Esophagus (tissue), 2 donors: ENCODE measurements at regions not wholly inside any gene's neighbourhood (a gene's known extent, or its start where the extent isn't known, plus 50 kb on each side); places are given as distances from the start of the nearest gene placed in this dataset.

Experiments
- H3K27ac ChIP-seq, 2 donors: one replicate each; pipeline ENCODE4 v1.5.1; 2013; ENCODE audit warnings: low read depth in 2 of 2, mild to moderate bottlenecking in 2 of 2, inconsistent platforms in 1 of 2, low read length in 1 of 2, moderate library complexity in 1 of 2
- H3K27me3 ChIP-seq, 2 donors: one replicate each; pipeline ENCODE4 v1.6.1; 2013; ENCODE audit warnings: low read length in 2 of 2, control low read depth in 1 of 2, mild to moderate bottlenecking in 1 of 2; ENCODE audit not compliant: insufficient read depth in 2 of 2, control insufficient read depth in 1 of 2
- H3K36me3 ChIP-seq, 2 donors: one replicate each; pipeline ENCODE4 v1.6.1; 2013; ENCODE audit warnings: low read length in 1 of 2; ENCODE audit not compliant: control insufficient read depth in 2 of 2, insufficient read depth in 2 of 2
- H3K4me1 ChIP-seq, 2 donors: one replicate each; pipeline ENCODE4 v1.6.1; 2013; ENCODE audit warnings: low read length in 1 of 2; ENCODE audit not compliant: control insufficient read depth in 2 of 2, insufficient read depth in 2 of 2
- H3K4me3 ChIP-seq, 2 donors: one replicate each; pipeline ENCODE4 v1.5.1; 2013; ENCODE audit warnings: low read length in 2 of 2, mild to moderate bottlenecking in 2 of 2, low read depth in 1 of 2, moderate library complexity in 1 of 2
- H3K9me3 ChIP-seq, 2 donors: one replicate each; pipeline ENCODE4 v1.6.1; 2013; ENCODE audit warnings: mild to moderate bottlenecking in 2 of 2, low read depth in 1 of 2, low read length in 1 of 2, moderate library complexity in 1 of 2; ENCODE audit not compliant: control insufficient read depth in 2 of 2, insufficient read depth in 1 of 2
- WGBS, 2 donors: extraction: QIAGEN DNeasy Blood & Tissue Kit; methylation state at CpG; one replicate each; pipeline ENCODE4 v1.1.7; 2013; 5-methylcytosine and 5-hydroxymethylcytosine counted together
- donor health status: healthy with polysubstance abuse.
- donor health status: Bipolar disorder and iron deficiency.

DNA sequence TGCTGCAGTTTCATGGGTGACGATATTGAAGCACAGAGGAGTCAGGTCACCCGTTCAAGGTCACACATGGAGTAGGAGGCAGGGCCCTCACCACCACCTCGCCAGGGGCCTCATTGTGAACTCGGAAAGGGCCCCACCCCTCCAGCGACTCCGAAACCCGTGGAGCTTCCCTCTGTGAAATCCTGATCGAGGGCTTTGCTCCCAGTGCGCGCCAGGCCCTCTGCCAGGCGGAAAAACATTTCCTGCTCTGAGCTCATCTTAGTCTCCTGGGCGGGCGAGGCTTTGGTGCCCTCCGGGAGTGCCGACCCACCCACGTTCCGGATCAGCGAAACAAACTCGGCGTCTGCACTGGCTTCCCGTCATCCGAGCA, 75.0 kb upstream of the FCN1 start:
- peaks cover 0 to 10% of the 10 kb centered on the region in 2 donors for H3K4me1 ChIP-seq
- no peaks in the 10 kb centered on the region for H3K27me3 ChIP-seq
- peaks cover 4 to 11% of the 10 kb centered on the region in 2 donors for H3K9me3 ChIP-seq
- WGBS, 2 donors = 39 to 56% methylated on average over 22 of the region's 22 CpGs
- no peaks in the 10 kb centered on the region for H3K36me3 ChIP-seq
- H3K4me3 ChIP-seq = no peak overlapping the region
- peak overlapping the region; percentile 29 to 47 for H3K27ac ChIP-seq

DNA sequence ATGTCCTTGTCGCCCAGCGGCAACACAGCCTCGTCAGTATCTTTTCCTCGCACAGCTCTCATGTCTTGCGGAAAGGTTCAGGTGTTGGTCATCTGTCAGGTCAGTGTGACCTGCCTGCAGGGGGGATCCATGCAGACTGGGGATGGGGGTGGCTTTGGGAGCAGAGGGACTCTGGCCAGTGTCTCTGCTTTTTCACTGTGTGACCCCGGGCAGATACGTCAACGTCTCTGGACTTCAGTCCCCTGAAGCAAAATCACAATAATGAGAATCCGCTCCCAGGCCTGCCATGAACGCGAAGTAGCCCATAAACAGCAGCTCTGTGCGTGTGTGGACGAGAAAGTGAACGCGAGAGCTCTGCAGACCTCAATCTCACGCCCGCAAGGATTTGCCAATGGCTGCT, 75.7 kb upstream of the FCN1 start:
- H3K4me3 ChIP-seq = no peak overlapping the region
- H3K27me3 ChIP-seq = no peaks in the 10 kb centered on the region
- peaks cover 0 to 10% of the 10 kb centered on the region in 2 donors for H3K4me1 ChIP-seq
- WGBS, 2 donors = 64 to 71% methylated on average over 17 of the region's 17 CpGs
- H3K9me3 ChIP-seq = peaks cover 0 to 14% of the 10 kb centered on the region in 2 donors
- H3K27ac ChIP-seq = no peak overlapping the region
- no peaks in the 10 kb centered on the region for H3K36me3 ChIP-seq

DNA sequence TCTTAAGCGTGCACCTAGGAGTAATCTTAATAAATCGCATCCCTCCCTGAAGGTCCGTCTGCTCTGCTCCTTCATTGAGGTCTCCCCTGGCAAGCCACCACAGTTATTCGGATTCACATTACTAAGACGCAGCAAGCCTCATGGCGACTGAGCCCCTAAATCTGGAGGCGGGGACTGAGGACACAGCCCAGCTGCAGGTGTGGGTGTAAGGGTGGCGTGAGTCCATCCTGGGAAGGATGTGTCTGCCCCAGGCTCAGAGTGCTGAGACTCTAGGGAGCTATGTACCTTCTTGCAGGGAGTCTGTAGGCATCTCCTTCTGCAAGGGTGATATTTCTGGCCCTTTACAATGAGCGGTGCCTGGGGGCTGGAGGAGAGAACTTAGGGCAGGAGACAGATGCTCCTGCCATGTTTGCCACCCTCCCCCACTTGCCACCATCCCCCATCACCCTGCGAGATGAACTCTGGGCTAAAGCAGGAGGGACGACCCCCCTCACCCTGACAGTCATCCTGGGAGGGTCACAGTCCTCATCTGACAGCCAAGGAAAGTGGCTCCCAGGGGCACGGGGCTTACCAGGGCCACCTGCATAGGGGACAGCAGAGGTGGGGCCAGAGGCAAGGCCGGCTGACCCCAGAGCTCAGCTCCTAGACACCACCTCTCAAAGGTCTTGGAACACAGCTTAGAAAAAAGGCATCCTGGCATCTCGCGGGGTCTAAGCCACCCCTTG, 76.4 kb upstream of the FCN1 start:
- Histone ChIP-seq H3K27ac (no peak overlapping the region), H3K36me3 (no peaks in the 10 kb centered on the region), H3K9me3 (peaks cover 0 to 13% of the 10 kb centered on the region in 2 donors), H3K27me3 (no peaks in the 10 kb centered on the region), H3K4me3 (no peak overlapping the region), H3K4me1 (peaks cover 0 to 10% of the 10 kb centered on the region in 2 donors)
- 78 to 82% methylated on average over 15 of the region's 15 CpGs for WGBS, 2 donors

DNA sequence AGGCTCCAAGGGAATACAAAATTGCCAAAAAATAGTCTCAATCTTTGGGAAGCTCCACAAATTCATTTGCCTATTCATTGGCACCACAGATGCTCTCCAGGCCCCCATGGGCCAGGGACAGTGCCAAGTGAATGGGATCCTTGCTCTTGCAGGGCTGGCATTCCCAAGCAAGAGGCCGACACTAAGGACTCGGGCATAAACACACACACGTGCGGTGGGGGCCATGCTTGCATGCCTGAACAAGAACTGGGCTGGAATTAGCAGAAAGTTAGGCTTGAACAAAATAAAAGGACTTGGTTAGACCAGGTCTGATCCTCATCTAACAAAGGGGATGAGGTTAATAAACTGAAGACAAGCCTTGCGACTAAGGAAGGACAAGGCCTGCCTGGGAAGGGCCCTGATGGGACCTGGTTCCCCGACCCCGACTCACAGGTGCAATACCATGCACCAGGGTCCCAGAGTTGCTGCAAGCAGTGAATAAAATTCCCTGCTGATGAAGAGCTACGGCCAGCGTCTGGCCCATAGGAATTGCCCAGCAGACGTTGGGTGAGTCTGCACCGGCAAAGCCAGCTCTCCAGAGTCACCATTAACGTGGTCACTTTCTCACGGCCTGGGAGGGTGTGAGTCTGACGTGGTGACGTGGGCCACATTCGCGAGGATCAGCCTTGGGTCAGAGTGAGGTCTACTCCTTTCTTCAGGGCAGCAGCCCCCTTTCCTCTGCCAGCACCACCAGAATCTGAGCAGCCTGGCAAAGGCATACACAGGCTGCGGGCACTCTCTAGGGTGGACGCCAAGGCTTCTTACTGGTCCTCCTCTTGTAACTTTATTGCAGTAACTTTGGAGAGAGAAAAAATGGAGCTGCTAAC, 77.4 kb upstream of the FCN1 start:
- no peaks in the 10 kb centered on the region for H3K27me3 ChIP-seq
- H3K36me3 ChIP-seq = no peaks in the 10 kb centered on the region
- no peak overlapping the region for H3K27ac ChIP-seq
- WGBS, 2 donors = 75 to 81% methylated on average over 19 of the region's 19 CpGs
- H3K9me3 ChIP-seq = peaks cover 0 to 17% of the 10 kb centered on the region in 2 donors
- peaks cover 0 to 10% of the 10 kb centered on the region in 2 donors for H3K4me1 ChIP-seq
- no peak overlapping the region for H3K4me3 ChIP-seq

DNA sequence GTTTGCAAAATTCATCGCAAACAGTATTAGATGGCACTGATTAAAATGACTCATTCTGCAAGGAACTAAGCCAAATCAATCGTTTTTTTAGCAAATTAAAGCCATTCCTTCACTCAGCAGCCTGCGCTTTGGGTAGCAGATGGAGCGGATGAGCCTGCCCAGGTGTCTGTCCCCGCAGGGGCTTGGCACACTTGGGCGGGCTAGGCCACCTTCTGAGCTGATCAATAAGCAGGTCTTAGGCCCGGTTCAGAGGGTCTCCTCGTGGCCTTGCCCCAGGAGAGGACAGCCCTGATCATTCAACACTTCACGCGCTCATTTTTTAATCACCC, 78.0 kb upstream of the FCN1 start:
- Histone ChIP-seq H3K4me3 (no peak overlapping the region), H3K27me3 (no peaks in the 10 kb centered on the region), H3K27ac (no peak overlapping the region), H3K9me3 (peaks cover 0 to 17% of the 10 kb centered on the region in 2 donors), H3K4me1 (peaks cover 0 to 10% of the 10 kb centered on the region in 2 donors), H3K36me3 (no peaks in the 10 kb centered on the region)
- 55 to 73% methylated on average over 10 of the region's 10 CpGs for WGBS, 2 donors

DNA sequence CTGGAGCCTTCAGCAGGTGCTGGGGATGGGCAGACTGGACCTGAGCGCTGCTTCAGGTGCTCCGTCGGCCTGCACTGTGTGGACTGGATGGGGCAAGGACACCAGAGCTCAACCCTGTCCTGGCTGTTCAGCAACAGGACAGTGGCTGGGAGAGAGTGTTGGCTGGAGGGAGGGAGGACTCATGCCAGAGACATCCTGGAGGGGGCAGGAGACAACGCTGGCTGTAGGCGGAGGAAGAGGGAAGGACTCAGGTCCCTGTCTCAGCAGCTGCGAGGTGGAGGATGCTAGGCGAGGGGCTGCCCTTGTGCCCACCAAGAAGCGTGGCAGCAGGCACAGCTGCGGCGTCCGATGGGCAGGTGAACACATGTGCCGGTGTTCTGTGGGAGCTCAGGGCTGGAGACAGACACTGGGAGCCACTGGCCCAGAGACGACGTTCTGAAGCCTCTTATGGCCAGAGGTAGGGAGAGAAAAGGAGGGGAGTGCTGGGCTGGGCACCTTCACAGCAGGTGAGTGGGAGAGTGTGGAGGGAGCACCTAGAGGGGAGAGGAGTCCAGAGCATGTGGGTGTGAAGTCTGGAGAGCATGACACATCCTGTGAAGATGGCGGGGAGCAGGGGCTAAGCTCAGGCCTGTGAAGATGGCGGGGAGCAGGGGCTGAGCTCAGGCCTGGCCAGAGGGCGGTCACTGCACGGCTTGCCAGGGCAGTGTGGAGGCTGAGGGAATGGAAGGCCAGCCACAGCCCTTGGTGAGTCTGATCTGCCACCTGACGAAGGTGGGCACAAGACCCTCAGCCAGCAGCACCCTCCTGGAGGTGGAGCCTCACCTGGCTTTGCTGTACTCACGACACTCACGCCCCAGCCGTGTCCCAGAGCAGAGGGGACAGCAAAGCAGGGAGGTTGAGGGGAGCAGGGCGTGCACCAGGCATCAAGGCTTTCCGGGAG, 79.1 kb upstream of the FCN1 start:
- Histone ChIP-seq H3K27me3 (no peaks in the 10 kb centered on the region), H3K9me3 (peaks cover 7 to 20% of the 10 kb centered on the region in 2 donors), H3K4me3 (no peak overlapping the region), H3K27ac (no peak overlapping the region), H3K36me3 (no peaks in the 10 kb centered on the region), H3K4me1 (peaks cover 0 to 10% of the 10 kb centered on the region in 2 donors)
- WGBS, 2 donors = 85 to 88% methylated on average over 24 of the region's 24 CpGs

DNA sequence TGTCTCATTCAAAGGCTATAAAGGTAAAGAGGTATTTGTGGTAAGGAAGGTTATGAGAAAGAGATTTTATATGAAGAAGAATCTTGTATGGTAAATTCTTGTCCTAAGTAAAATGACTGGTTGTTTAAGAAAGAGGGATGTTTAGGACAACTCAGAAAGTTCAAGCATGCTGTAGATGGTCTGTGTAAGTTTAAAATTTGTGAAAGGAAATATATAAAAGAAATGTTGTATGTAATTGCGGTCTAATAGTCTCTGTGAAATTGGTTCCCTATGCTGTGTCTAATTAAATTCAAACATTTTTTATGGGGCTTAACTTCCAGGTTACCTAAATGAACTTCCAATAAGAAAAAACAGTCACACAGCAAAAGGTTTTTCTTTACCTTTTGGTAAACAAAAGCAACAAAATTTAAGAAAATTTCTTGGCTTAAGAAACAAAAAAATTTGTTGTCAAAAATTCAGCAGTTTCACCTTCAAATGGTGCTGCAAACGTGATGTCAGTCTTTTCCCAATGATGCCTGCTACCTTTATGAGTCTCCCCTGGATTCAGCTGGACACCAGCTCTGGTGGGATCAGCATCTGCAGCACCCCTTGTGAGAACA, 83.0 kb upstream of the FCN1 start:
- no peaks in the 10 kb centered on the region for H3K36me3 ChIP-seq
- H3K4me3 ChIP-seq = no peak overlapping the region
- no peak overlapping the region for H3K27ac ChIP-seq
- H3K4me1 ChIP-seq = no peaks in the 10 kb centered on the region
- no peaks in the 10 kb centered on the region for H3K27me3 ChIP-seq
- peaks cover 7 to 23% of the 10 kb centered on the region in 2 donors for H3K9me3 ChIP-seq
- 52% methylated on average over 2 of the region's 2 CpGs for WGBS, 2 donors

DNA sequence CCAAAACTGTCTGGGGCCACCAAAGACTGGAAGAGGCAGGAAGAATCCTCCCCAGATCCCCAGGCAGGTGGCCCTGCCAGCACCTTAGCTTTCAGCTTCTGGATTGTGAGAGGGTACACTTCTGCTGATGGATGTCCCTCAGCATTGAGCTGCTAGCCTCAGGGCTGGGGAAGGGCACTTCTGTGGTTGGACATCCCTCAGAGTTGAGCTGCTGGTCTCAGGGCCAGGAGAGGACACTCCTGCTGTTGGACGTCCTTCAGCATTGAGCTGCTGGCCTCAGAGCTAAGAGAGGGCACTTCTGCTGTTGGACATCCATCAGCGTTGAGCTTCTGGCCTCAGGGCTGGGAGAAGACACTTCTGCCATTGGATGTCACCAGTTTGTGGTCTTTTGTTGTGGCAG, 83.8 kb upstream of the FCN1 start:
- Histone ChIP-seq H3K4me3 (no peak overlapping the region), H3K27ac (no peak overlapping the region), H3K27me3 (no peaks in the 10 kb centered on the region), H3K4me1 (no peaks in the 10 kb centered on the region), H3K36me3 (no peaks in the 10 kb centered on the region), H3K9me3 (peaks cover 7 to 23% of the 10 kb centered on the region in 2 donors)
- 78 to 79% methylated on average over 2 of the region's 2 CpGs for WGBS, 2 donors

DNA sequence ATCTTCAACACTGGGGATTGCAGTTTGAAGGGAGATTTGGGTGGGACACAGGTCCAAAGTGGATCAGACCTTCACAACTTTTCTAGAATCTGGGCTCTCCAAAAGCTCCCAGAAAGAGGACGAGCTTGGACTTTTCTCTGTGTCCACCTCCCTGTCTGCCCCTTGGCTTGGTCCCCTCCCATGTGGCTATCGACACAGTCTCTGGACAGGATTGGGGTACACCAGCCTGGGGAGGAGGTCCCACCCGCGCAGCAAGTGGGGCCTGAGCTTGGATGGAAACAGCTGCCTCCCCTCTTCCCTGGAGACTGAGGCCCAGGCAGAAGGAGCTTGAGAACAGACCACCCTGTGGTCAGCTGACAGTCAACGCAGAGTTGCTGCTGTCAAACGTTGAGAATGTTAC, 84.6 kb upstream of the FCN1 start:
- no peaks in the 10 kb centered on the region for H3K4me1 ChIP-seq
- no peaks in the 10 kb centered on the region for H3K27me3 ChIP-seq
- no peak overlapping the region for H3K4me3 ChIP-seq
- H3K9me3 ChIP-seq = peaks cover 7 to 21% of the 10 kb centered on the region in 2 donors
- 67 to 69% methylated on average over 6 of the region's 6 CpGs for WGBS, 2 donors
- no peak overlapping the region for H3K27ac ChIP-seq
- no peaks in the 10 kb centered on the region for H3K36me3 ChIP-seq
